Coronary artery (tissue), 2 donors: ENCODE measurements at regions not wholly inside any gene's neighbourhood (a gene's known extent, or its start where the extent isn't known, plus 50 kb on each side); places are given as distances from the start of the nearest gene placed in this dataset.

ENCODE experiments used
- DNase-seq: peaks from one replicate; pipeline ENCODE4 v3.0.0-alpha.2; 2017; ENCODE audit warnings: low spot score
- H3K27ac ChIP-seq, 2 donors: fragments of 200-600 bp; sonication (generic); one replicate each; pipeline ENCODE4 v1.5.1; 2016 to 2019
- H3K4me3 ChIP-seq: fragments of 200-600 bp; sonication (generic); 2 replicates; pipeline ENCODE4 v1.5.1; 2016; ENCODE audit warnings: mild to moderate bottlenecking, moderate library complexity
- TF ChIP-seq, protein P1 (sequence below): fragments of 200-600 bp; sonication (generic); IDR thresholded peaks from one replicate; pipeline ENCODE4 v1.5.1; 2019; ENCODE audit warnings: antibody characterized with exemption

DNA sequence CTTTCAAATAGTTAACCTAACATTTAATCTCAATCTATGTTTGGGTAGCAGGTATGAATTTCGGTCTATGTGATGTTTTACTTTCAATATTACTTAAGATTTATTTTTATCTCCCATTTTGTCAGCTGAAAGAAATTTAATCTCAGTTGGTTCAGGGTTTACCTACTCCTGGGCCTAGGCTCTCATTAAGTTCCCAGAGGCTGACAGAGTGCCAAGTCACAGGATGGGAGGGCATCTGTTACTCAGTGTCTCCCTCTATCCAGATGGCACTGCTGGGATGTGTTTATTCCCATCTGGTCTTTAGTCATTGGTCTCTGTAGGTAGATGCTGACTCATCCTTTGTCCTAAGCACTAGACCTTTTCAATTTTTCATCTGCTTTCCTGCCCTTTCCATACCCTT, 129.4 kb upstream of the ARSJ start:
- Histone ChIP-seq H3K27ac (no peak overlapping the region), H3K4me3 (no peak overlapping the region)
- DNase-seq = no peak
- TF ChIP-seq, protein P1, sequence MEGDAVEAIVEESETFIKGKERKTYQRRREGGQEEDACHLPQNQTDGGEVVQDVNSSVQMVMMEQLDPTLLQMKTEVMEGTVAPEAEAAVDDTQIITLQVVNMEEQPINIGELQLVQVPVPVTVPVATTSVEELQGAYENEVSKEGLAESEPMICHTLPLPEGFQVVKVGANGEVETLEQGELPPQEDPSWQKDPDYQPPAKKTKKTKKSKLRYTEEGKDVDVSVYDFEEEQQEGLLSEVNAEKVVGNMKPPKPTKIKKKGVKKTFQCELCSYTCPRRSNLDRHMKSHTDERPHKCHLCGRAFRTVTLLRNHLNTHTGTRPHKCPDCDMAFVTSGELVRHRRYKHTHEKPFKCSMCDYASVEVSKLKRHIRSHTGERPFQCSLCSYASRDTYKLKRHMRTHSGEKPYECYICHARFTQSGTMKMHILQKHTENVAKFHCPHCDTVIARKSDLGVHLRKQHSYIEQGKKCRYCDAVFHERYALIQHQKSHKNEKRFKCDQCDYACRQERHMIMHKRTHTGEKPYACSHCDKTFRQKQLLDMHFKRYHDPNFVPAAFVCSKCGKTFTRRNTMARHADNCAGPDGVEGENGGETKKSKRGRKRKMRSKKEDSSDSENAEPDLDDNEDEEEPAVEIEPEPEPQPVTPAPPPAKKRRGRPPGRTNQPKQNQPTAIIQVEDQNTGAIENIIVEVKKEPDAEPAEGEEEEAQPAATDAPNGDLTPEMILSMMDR = no peak

DNA sequence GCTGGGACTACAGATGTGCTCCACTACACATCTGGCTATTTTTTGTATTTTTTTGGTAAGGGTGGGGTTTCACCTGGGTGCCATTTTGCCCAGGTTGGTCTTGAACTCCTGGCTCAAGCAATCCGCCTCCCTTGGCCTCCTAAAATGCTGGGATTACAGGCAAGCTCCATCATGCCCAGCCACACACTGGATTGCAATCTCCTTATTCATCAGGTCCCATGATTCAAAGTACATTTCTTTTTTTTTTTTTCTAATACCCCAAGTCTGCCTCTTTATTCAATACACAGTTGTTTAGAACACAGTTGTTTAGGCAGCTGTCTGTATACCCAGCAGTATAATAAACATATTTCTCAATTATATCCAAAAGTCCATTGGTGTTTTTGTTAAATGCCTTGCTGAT, 130.3 kb upstream of the ARSJ start:
- TF ChIP-seq, protein P1 = no peak
- no peak overlapping the region for H3K4me3 ChIP-seq
- no peak overlapping the region for H3K27ac ChIP-seq
- DNase-seq = no peak

DNA sequence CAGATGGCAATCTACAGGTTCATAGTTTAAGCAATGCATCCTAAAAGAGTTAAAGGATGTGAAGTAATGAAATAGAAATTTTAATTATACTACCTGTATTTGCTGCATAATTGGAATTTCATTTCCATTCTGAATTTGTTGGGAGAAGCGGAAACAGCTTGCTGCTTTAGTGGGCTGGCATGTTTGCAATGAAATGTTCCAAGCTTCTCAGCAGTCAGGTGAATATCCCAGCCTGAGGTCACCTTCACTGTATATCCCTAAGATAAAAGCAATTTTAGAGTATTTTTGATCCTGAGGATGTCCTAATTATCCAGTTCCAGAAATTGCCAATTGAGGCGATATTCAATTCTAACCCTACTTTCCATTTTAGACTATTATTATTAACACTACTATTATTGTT, 136.1 kb upstream of the ARSJ start:
- Histone ChIP-seq H3K27ac (no peak overlapping the region), H3K4me3 (no peak overlapping the region)
- no peak for DNase-seq
- TF ChIP-seq, protein P1 = no peak

DNA sequence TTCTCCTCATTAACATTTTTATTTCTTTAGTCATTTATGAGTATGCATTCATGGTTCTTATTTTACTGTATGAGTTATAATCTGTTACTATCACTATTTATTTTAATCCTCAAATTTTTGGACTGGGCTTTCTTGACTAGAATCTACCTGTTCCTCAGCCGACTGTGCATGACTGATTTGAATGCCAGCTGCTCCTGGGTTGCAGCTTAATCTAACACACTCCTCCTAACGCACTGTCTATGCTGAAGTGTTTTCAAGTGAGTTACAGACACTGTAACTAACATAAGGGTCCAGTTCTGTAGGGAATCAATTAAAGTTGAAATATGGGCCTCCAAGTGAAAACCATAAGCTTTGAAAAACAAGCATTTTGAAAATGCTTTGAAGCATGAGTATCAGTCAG, 137.4 kb upstream of the ARSJ start:
- Histone ChIP-seq H3K27ac (no peak overlapping the region), H3K4me3 (no peak overlapping the region)
- no peak for DNase-seq

DNA sequence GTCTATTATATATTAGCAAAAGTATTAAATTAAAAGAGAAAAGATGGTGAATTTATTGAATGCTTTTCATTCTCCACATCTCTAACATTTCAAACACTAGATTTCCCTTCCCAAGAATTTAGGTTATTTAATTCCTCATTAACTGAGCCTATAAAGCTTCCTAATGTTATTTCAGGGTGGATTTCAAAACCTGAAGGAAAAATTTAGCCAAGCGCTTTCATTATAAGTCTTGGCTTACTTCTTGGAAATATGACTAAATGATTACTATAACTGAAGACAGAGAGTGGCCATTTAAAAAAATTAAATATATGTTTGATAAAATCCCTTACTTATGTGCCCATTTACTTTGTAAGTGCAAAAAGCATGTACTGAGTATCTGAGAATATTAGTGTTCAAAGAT, 141.8 kb upstream of the ARSJ start:
- no peak for DNase-seq
- Histone ChIP-seq H3K27ac (no peak overlapping the region), H3K4me3 (no peak overlapping the region)
- TF ChIP-seq, protein P1 = no peak

More for the DNA sequence above, 137.4 kb upstream of the ARSJ start:
- TF ChIP-seq, protein P1 = no peak

DNA sequence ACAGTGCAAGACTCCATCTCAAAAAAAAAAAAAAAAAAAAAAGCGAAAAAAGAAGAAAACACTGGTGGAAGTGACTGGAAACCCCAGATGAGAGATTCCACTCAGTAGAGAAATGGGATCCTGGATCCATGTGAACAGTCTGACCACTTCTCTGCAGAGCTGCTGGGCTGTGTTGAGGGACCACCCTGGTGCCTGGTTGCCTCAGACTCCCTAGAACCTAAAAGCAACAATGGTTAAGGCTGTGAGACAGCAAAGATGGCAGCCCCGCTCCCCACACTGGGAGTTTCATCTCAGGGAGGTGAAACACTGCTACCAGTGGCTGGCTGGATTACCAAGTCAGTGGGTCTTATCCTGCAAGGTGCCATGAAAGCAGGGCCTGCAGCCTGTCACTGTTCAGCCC, 152.8 kb upstream of the ARSJ start:
- no peak overlapping the region for H3K4me3 ChIP-seq
- no peak for DNase-seq

DNA sequence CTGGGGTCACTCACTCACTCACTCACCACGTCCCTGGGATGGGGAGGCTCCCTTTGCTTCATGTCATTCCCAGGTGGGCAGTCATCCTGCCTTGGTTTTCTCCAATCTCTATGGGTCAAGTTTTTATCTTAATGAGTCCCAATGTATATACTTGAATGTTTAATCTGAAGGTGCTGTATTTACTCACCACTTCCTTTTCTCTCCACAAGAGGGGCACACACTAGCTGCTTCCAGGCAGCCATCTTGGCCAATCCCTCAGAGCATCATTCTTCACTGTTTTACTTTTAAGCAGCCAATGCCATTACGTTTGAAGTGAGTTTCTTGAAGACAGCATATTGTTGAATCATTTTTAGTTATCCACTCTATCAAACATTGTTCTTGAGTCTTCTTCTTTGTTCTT, 153.4 kb upstream of the ARSJ start:
- TF ChIP-seq, protein P1 = no peak
- no peak overlapping the region for H3K27ac ChIP-seq
- no peak for DNase-seq
- no peak overlapping the region for H3K4me3 ChIP-seq

More for the DNA sequence above, 152.8 kb upstream of the ARSJ start:
- TF ChIP-seq, protein P1 = no peak
- no peak overlapping the region for H3K27ac ChIP-seq
